Right lobe of liver (tissue), 4 donors: ENCODE measurements at regions not wholly inside any gene's neighbourhood (a gene's known extent, or its start where the extent isn't known, plus 50 kb on each side); places are given as distances from the start of the nearest gene placed in this dataset.

ENCODE experiments used
- CTCF ChIP-seq, 4 donors: fragments of 200-600 bp in 3 of 4; fragments of 450-650 bp in 1 of 4; IDR thresholded peaks; one replicate each; pipeline versions ENCODE4 v1.5.1 to v1.8.0; 2016 to 2022; ENCODE audit warnings: antibody characterized with exemption in 4 of 4, mild to moderate bottlenecking in 2 of 4
- POLR2A ChIP-seq: fragments of 450-650 bp; IDR thresholded peaks from one replicate; pipeline ENCODE4 v1.6.1; 2017; ENCODE audit warnings: antibody characterized with exemption, mild to moderate bottlenecking
- donor health status: DM: no; HTN: no; CAD: no.
- donor health status: DM: no; HTN: no; CAD: no.
- donor health status: DM: no; HTN: yes; CAD: no.

- TF ChIP-seq CTCF (IDR thresholded peaks at IDR 0.05) (no peak), POLR2A (no peak)
These were observed 52.3 kb upstream of the PRDM1 start for GRCh38 chr6:106033806-106034205.
